Right hindlimb (tissue), 1 donor: ENCODE measurements at regions not wholly inside any gene's neighbourhood (a gene's known extent, or its start where the extent isn't known, plus 50 kb on each side); places are given as distances from the start of the nearest gene placed in this dataset.
A peak's percentile ranks its signal among the peaks of the same experiment; 100 is the strongest.

Experiments
- DNase-seq: peaks from one replicate; pipeline ENCODE4 v3.0.0-alpha.2; 2018

DNA sequence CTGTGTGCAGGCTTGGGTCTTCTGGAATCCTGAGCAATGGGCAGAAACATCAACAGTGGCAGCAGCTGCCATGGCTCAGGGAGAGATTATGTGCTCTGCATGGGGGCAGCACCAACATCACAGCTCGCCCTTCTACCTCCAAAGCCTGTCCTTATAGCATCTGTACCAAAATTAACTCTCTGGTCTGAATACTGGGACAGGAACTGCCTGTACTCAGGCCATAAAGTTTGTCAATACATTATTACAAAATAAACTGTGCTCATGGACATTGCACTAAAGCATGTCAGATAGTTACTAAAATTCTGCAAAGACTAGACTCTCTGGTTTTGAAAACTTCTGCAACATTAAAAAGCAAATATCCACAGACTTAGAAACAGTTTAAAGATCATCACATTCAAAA, 91.6 kb downstream of the ZC3H11B start:
- no peak for DNase-seq

DNA sequence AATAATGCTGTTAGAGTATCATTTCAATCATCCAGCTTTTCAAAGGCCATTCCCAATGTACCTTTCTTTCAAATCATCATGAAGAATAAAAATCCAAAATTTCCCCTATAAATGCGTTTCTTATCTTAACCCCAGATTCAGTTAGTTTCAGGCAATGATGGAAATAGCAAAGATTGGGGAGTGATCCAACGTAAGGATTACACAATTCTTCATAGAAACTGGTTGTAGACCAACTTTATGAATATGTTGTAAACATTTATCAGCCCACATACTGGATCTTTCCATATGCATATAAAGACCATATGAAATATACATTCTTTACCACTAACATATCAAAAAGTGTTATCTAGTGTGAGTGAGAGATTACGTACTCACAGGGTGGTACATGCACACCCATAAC, 92.7 kb downstream of the ZC3H11B start:
- DNase-seq = no peak

DNA sequence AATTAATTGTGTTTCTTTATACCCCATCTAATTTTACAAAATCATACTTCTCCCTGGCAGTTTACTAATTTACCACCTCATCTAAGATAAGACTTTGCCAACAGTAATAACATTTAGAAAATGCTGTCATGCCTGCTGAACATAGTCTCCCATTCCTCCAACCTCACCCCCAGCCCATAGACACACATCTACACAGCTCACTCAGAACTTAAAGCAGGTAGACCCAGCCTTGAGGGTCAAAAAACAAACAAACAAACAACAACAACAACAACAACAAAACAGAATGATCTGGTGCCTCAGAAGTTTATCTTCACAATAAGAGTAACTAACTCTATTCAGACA, 94.0 kb downstream of the ZC3H11B start:
- no peak for DNase-seq

DNA sequence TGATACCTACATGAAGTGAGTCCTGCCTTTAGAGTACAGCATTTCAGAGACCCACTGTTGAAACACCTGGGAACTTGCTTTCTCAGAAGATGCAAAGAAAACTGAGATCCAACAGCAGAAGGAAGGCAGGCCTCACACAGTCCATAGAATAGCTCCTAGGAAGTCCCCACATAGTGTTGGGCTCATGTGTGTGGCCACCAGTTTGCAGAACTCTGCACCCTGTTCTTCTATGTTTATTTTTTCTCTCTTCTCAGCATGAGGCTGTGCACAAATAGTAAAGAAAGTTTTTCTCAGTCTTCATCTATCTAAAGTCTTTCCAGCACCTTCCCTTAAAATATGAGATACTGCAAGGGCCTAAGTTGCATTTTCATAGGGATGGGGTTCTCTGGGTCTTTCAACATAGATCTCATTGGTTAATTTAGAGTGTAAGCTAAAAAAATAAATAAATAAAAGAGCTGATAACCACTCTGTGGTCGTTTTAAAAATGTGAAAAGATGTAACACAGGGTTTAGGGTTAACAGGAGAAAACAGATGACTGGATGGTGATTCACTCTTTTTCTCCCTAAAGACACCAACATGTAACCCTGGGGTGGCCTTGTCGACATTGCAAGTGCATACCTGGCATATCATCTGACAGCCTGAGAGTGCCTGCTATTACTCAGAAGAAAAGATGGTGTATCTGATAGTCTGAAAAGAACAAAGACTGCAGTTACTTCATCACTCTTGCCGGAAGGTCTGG, 94.6 kb downstream of the ZC3H11B start:
- DNase-seq = no peak

DNA sequence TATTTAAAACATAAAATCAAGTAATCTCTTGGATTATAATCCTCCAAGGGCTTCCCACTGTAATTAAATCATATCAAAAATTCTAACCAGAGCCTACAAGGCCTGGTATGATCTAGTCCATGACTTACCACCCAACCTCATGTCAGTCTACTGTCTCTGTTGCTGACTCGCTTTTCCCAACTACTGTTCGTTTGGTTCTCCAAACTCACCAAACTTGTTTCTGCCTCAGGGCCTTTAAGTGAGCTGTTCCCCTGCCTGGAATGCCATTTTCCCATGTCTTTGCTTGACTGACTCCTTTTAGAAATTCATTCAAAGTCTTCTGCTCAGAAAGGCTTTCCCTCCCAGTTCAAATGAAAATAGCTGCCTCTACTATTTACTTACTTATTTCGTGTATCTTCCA, 95.9 kb downstream of the ZC3H11B start:
- DNase-seq = no peak

DNA sequence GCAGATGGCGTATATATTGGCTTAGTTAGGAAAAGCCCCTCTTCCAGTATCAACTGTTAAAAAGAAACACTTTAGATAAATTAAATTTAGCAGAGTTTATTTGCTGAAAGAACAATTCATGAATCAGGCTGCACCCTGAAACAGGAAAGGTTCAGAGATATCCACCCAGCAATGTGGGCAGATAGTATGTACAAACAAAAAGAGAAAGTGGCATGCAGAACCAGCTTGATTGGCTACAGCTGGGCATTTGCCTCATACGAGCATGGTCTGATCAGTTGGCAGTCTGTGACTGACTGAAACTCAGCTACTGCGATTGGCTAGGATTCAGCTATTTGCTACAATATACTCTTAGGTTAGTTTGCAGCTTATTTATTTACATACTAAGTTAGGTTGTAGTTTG, 98.2 kb downstream of the ZC3H11B start:
- no peak for DNase-seq

DNA sequence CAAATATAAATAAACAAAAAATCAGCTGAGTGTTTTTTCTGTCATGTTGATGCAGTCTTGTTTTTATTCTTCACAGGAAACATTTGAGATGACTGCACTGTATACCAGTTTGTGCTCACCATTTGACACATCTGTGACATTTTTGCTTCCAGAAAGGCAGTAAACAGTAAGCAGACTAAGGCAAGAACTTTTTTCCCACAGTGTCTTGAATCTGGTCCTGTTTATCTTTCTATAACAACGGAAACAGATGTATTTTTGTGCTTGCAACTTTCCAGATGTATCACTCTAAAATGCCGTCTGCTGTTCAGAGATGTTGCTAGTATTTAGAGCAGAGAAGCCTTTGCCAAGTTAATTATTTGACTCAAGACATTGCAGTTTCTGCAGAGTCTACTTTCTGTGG, 105.5 kb downstream of the ZC3H11B start:
- no peak for DNase-seq

DNA sequence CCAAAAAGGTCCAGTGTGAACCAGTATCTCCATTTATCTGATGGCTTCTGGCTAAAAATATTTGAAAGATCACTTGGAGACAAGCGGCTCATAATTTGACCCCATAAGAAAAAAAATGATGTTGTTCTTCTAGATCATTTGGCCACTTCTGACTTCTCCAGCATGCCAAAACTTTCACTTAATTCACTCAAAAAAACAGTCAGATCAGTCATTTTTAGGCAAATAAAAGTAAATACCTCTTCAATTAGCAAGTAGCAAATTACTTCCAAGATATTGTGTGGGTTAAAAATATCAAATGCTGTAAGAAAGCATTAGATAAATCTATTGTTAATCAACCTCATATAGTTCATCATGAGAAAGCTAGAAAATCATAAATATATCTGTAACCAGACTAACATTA, 106.0 kb downstream of the ZC3H11B start:
- DNase-seq = no peak

DNA sequence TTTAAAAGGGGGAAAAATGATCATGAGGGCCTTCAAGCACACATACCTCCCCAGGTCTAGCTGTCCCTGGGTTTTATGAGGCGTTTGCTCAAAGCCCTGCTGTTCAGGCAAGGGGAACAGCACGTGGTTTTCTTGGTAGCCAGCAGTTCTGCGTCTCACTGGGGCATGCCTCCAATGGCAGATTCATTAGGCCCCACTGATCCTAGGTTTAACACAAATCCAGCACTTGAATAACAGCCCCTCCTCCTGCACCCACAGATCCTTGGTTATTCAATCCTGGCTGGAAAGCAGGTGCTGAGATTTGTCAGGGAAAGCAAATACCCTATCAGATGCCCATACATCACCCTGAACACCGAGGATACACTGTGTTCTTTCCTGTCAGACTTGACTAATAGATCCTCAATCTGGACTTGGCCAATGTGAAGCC, 106.4 kb downstream of the ZC3H11B start:
- DNase-seq = no peak

DNA sequence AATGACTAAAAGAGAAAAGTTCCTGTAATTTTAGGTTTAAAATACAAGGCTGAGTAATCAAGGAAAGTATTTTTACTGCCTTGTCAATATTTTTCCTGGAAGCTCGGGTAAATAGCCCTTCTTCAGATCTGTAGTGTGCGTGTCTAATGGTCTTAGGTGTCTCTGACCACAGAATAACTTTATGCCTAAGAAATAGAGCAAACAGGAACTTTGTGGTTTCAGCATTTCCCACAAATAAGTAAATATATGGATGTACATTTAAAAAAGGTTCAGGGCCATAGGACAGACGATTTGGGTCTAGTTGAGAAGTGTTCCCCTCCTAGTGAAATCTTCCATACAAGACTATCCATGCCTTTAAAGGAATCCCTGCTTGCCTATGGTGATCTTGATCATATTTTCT, 107.0 kb downstream of the ZC3H11B start:
- no peak for DNase-seq

DNA sequence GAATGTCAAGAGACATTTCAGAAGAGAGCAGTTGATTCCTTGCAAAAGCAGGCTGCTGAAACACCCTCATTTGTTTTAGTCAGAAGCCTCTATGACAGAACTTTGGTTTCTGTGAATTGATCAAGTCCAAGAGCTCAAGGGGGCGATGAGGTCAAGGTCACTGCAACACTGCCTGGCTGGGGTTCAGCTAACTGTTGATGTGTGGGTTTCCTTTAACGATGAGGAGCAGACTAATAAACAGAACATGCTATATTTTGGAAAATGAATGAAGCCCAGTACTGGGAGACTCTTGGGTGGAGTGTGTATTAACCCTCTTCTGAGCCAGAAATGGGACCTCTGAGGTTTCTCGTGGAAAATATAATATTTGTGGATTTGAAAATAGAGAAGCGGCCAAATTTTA, 109.3 kb downstream of the ZC3H11B start:
- DNase-seq = peak; percentile 71

DNA sequence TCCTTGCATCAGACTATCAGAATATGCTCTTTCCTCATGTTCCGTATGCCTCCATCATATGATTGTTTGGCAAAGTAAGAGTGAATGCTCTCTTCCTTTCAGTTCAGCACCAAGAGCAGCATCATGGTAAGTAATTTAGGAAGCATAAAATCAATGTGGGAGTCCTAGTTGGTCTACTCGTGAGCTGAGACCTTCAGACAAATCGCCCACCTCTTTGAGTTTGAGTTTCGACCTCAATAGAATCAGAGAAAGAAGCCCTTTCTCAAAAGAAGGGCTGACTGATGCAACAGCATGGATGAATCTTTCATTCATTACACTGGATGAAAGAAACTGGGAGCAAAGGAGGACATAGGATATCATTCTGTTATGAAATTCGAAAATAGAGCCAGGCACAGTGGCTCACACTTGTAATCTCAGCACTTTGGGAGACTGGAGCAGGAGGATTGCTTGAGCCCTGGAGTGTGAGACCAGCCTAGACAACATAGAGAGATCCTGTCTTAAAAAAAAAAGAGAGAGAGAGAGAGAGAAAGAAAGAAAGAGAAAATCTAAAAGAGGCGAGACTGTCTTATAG, 112.5 kb downstream of the ZC3H11B start:
- no peak for DNase-seq

DNA sequence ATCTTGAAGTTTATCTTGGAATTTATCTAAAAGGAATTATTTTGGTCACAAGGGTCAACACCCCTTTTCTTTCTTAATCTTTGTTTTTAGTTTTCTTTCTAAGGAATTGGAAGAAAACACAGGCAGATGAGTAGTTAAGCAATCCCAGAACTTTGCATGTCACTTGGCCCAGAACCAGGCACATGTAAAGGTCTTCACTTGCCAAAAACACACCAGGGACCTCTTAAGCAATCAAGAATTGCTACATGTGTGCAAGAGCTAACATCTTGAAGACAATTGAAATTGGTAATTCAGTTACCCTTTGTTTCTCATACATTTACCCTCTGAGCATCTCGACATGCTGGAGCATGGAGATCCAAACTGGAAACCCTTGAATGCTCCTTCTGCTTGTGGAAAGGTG, 114.2 kb downstream of the ZC3H11B start:
- DNase-seq = peak; percentile 63

DNA sequence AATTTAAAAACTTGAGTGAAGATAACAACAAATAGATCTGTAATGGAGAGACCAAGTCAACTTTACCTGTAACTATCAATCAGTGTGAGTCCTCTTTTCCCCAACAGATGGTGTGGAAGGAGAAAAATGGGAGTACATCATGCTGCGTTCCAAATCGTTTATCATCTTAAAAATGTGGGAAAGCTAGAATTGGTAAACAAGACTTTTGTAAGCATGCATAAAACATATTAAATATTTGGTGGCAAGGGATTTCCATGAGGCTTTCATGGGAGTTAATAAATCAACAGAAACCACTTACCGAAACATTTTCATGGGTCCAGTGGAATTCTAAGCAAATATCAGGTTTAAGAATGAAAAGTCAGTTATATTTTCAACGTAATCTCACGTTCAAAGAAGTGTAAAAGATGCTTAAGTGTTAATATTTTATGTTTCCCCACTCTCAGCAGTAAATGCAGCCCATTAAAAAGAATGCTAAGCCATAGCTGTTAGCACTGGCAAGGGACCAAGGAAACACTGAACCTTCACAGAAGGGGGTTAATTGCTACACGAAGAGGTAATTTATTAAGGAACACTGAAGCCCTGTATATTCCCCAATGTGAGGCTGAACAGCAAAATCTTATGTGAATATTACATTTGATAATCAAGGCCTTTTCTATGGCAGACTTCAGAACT, 117.0 kb downstream of the ZC3H11B start:
- DNase-seq = no peak

DNA sequence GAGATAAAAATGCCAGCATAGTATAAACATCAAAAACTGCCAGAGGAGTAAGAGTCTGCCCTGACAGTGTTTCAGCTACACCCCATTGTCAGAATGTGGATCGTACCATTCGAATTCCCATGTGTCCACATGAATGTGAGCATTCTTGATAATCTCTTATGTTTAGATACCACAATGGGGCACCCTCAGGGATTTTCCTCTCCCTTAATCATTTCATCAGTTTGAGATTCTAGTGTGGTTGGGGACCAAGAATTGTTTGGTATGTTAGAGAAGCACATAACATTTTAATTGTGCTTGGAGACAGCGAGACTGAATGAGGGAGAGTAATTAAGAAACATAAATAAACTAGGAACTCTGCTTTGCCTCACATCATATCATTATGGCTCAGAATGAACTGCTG, 120.2 kb downstream of the ZC3H11B start:
- DNase-seq = no peak

DNA sequence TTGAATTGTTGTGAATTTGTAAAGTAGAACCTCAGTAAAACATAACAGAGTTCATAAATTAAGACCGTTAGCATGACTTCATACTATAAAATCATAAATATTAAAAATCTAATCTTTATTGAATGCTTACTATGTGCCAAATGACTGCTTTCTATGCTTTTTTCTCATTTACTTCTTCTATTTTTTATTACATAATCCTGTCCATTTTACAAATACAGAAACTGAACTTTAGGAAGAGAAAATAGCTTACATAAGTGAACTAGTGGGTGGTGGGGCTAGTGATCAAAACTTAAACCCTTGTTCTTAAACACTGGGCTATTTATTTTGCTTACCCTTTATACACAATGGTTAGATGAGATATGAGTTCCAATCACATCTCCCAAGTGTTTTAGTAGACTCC, 122.3 kb downstream of the ZC3H11B start:
- no peak for DNase-seq

DNA sequence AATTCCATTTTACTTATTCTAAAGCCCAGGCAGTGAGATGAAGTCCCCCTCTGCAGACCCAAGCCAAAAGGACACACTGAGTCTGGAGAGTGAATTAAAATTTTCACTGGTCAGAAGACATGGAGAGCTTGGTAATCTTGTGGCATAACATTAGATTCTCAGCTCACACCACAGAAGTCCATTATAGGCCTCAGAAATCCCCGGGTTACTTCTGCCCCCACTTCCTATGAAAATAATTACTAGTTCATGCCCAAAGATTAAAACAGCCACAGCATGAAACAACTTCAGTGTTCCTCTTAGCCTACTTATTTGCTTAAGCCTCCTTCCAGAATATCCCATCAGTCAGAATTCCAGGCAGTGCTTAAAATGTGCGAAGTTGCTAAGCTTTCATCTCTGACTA, 123.3 kb downstream of the ZC3H11B start:
- no peak for DNase-seq

DNA sequence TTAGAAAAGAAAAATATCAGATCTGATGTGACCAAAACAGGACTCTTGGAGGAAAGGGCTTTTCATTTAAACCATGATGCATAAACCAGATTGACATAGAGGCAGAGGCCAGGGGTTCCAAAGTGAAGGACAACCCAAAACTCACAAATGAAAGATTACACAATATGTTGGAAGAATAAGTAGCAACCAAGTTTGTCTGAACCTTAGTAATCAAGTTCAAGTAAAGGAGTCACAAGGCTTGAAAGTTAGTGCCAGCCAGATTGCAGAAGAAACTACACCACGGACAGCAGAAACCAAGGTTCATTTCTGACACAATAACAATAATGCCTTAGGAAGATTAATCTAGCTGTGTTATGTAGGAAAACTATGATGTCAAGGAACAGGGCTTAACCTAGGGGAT, 124.6 kb downstream of the ZC3H11B start:
- no peak for DNase-seq

DNA sequence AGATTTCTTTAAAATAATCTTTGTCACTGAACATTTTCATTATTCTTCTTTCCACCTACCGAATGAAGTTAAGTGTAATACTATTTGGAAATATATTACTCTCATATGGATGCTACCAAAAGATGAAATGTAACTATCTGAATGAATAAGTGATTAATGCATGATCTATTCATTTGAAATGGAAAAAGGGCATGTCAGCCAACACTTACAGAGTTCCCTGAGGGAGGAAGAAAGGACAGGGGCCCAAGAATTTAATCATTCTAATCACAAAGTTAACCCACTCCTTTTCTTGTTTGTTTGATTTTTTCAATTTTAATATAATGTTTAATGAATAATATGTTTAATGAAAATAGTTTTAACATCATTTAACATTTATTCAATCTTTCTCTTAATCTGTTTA, 129.4 kb downstream of the ZC3H11B start:
- DNase-seq = no peak

DNA sequence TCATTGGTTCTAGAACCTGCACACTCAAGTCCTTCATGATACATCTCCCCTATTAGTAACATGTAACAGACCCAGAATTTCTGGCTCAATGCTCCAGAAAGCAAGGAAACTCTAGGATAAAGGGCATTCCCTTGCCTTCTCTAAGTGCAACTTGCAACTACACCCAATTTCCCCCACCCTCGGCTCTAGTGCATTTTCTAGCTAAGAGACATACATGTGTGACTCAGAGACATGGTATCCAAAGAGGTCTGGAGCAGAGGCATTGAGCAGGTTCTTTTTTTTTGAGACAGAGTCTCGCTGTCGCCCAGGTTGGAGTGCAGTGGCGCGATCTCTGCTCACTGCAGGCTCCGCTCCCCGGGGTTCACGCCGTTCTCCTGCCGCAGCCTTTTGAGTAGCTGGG, 132.9 kb downstream of the ZC3H11B start:
- no peak for DNase-seq

DNA sequence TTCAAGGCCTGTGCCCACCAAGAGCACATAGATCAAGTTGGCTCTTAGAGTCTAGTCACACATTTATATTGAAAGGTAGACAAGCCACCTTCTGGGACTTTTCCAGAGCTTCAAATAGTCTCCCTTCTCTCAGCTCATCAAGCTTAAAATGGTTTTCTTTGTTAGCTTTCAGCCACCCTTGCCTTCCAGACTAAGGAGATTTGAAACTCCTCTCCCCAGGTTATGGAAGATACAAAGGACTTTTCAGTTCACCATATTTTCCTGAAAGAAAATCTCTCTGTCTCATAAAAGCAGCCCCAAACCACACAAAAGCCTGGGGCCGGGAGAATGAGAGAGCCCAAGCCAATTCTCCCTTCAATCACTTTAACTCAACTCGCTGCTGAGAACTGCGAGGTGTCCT, 134.1 kb downstream of the ZC3H11B start:
- DNase-seq = no peak

DNA sequence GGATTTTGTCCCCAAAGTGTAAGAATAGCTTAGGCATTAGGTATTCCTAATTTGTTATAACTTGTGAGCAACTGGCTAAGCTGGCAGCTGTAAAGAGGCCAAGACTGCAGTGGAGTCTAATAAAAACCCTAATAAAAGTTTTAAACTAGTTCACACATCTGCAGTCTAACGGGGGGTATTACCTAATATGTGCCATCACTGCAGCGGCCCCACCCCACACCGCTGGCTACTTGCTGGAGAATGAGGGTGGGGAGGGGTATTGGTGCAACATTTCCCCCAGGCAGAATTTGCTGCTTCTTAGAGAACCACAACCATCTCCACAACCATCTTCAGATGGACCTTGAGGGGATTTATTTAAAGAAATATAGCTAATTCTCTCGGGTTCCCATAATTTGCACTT, 135.0 kb downstream of the ZC3H11B start:
- no peak for DNase-seq

DNA sequence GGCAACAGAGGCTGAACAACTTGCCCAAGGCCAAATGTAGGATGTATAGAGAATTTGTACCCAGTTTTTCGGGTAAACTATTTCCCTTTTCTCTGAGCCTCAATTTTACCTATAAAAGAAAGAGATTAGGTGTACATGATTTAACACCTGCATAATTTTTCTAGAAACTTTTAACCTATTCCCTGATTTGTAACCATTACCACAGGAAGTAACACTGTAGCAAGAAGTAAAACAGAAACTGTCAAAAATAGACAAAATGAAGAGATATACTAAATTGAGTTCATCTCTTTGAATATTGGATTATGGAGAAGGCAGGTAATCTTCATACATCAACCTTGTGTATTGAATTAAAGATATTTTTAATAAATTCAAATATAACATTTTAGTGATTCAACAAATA, 136.2 kb downstream of the ZC3H11B start:
- DNase-seq = no peak

DNA sequence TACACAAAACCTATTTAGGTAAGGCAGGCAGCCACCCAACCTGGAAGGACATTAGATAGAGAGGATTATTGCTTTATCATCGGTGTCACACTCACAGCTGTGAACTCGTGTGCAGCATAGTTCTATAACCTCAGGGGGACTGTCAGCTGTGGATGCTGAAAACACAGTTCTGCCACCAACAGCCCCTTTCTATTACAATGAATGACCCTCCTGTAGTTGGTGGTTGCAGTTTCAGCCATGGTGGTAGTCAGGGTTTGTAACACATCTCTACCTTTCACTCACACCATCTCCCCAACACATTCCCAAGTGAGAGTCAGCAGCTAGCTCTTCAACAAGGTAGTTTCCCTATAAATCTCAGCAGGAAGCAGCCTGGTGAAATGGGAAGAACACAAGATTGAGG, 136.8 kb downstream of the ZC3H11B start:
- DNase-seq = no peak

DNA sequence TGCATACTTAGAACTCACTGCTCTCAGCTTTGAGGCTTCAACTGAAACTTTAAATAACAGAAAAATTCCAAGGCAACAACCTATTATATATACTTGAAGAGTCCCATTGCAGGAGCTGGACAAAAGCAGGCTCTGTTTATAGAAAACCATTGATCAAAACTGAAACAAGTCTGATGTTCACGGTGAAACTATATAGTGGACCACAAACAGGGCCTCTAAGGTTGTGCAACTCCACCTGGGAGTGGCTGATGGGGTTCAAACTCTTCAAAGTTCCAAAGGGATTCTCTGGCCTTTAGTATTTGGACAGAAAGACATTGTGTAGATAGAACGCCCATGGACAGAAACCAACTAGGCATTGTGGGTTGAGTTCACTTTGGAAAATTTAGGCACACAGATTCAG, 140.3 kb downstream of the ZC3H11B start:
- no peak for DNase-seq
